ENCODE measurements at regions not wholly inside any gene's neighbourhood (a gene's known extent, or its start where the extent isn't known, plus 50 kb on each side); places are given as distances from the start of the nearest gene placed in this dataset.
"Not testable (repeated sequence)": the region's sequence is repeated elsewhere in the genome, so short reads cannot be mapped to it uniquely, and the experiment has no call there.

DNA sequence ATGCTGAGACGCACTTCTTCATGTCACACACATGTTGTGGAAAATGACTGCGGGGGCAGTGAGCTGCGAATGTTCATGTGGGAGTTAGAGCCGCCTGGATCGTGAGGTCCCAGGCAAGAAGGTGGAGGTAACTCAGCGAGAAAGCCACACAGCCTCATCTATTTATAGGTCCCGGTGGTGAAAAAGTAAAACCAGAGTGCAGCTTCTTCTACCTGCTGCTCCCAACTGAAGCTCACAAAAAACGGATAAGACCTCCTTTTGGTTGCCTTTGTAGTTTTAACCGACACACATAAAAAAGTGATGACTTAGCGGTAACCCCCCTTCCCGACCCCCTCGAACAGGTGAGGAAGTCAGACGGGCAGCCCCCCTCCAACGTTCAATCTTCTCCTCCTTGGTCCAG lies 276.9 kb downstream of the GATA3 start:
- no peak for TF ChIP-seq ZNF274 (IDR thresholded peaks at IDR 0.05; ENCODE audit: low read depth, low read length)
- H3K4me3 ChIP-seq (ENCODE audit: low read length), result no peak overlapping the region

DNA sequence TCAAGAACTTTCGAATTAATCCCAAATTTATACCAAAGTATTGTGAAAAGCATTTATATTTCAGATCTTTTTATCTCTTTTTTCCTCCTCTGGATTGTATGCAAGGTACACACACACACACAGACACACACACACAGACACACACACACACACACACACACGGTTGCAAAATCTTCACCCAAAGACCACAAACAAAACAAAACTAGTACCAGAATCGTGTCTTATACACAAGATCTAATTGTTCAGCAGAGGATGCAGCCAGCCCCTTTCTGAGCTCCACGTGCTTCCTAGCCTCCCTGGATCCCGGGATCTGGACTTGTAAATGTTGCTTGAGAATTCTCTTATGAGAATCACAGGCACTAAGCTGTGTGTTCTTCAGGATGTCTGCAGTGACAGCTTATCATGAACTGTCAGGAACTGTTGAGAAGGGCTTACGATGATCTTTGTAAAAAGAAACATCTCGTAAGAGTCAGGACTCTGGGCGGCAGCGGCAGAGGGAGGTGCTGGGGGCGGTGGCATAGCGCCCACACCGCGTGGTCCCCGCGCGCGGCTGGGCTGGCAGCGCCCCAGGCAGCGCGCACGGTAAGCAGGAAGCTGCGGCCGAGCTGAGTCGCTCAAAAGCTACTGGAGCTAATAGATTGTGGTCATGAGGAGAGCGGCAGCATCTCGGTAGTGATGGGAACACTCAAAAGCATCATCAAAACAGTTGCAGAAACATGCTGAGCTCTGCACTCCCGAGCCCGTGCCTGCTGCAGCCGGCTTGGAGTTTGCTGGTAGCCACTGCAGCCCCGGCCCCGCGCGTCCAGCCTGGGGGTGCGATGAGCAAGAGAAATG lies 277.6 kb downstream of the GATA3 start:
- H3K4me3 ChIP-seq (ENCODE audit: low read length), result no peak overlapping the region
- no peak for TF ChIP-seq ZNF274 (IDR thresholded peaks at IDR 0.05; ENCODE audit: low read depth, low read length)

DNA sequence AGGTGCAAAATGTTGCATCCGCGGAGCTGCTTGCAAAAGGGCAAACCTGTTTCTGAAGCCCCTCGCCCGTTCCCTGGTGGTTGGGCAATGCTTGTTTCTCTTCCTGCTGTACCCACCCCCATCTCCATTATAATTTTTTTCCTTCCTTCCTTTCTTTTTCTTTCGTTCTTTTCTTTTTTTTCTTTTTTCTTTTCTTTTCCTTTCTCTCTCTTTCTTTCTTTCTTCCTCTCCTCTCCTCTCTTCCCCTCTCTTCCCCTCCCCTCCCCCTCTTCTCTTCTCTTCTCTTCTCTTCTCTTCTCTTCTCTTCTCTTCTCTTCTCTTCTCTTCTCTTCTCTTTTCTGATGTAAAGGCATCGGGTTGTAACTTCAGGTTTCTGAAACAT lies 278.2 kb downstream of the GATA3 start:
- no peak for TF ChIP-seq ZNF274 (IDR thresholded peaks at IDR 0.05; ENCODE audit: low read depth, low read length)
- no peak overlapping the region for H3K4me3 ChIP-seq (ENCODE audit: low read length)

DNA sequence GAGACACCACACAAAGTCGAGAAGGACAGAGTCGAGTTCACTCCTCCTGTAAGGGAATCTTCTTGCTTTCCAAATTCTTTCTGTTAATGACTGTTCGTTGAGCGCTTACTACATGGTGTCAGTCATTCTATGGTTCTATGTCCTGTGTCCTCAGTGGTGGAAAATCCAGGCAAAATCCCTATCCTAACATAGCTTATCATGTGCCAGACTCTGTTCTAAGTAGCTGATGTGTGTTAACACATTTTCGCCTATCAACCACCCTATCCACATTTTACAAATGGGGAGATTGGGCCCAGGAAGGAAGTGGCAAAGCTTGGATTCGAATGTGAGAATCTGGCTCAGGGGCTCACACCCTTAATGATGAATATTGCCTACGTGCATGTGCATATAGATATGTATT lies 280.1 kb downstream of the GATA3 start:
- no peak overlapping the region for H3K4me3 ChIP-seq (ENCODE audit: low read length)
- TF ChIP-seq ZNF274 (IDR thresholded peaks at IDR 0.05; ENCODE audit: low read depth, low read length), result no peak

DNA sequence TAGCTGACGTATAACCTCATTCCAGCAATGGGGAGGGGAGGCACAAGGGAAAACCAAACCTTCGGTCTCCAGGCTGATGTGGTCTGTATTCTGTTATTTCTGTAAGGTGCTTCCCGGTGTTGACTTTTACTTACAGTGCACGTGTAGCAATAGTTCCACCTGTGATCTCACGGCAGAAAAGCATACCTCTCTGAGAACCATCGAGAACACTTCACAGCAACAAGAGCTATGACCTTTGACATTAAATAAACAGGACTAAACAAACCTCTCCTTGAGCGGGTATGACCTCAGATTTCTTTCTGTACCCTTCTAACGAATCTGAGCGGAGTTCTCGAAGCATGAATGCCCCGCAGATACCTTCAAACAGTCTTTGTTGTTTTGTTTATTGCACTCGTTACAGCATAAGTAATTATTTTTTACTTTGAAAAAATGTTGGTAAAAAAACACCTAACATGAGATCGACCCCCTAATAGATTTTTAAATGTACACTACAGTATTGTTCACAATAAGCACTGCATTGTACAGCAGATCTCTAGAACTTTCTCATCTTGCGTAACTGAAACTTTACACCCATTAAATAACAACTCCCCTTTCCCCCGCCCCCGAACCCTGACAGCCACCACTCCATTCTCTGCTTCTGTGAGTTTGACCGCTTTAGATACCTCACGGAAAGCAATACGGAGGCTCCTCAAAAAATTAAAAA lies 282.3 kb downstream of the GATA3 start:
- TF ChIP-seq ZNF274 (IDR thresholded peaks at IDR 0.05; ENCODE audit: low read depth, low read length), result no peak
- H3K4me3 ChIP-seq (ENCODE audit: low read length), result no peak overlapping the region

DNA sequence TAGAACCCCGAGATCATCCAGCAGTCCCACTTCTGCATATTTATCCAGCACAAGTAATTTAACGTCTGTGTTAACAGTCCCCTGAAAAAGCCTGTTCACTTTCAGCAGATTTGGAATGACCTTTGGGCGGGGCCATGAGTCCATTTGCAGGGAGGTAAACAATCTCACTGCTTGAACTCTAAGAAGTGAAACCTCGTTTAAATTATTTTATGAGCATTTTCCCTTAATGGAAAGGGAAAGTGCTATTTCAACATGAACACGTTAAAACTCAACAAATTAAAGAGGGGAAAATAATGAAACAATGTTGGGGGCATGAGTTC lies 282.8 kb downstream of the GATA3 start:
- TF ChIP-seq ZNF274 (IDR thresholded peaks at IDR 0.05; ENCODE audit: low read depth, low read length), result no peak
- no peak overlapping the region for H3K4me3 ChIP-seq (ENCODE audit: low read length)

DNA sequence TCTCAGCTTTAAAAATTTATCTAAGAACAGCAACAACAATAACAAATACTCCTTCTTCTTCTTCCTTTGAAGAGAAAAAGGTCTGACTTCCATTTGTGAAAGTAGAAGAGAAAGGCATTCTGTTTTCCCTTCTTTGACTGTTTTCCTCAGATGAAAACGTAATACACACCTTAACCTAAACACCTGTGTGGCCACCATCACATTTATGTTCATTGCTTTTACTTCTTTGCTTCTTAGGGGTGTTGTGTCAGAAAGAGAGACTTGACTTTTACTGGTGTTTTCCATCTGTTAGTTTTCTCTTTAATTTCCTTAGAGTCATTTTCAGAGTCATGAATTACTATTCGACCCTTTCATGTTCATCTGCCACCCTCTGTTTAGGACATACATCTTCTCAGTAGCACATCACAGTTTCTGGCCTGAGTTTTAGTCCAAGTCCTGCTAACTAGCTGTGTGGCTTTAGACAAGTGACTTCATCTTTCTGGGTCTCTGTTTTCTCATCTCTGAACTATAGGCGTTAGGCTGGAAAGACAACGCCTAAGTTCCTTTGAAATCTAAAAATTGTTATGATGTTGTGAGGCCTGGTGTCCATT lies 283.8 kb downstream of the GATA3 start:
- H3K4me3 ChIP-seq (ENCODE audit: low read length), result no peak overlapping the region
- no peak for TF ChIP-seq ZNF274 (IDR thresholded peaks at IDR 0.05; ENCODE audit: low read depth, low read length)

DNA sequence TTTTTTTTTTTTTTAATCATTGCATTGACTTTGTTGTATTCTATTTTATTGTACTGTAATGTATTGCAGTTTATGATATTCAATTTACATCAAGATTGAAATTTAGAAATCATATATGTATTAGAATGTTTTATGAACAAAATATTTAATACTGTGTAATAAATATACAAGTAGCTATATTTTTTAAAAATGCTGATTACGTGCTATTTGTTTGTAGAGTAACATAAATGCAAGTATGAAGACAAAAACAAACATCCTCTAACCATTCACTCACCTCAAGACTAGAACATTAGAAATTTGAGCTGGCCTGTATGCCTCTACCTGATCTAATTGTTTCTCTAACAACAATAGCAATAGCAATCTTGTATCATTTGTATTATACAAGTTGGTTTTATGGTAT lies 290.3 kb downstream of the GATA3 start:
- no peak overlapping the region for H3K4me3 ChIP-seq (ENCODE audit: low read length)
- no peak for TF ChIP-seq ZNF274 (IDR thresholded peaks at IDR 0.05; ENCODE audit: low read depth, low read length)

DNA sequence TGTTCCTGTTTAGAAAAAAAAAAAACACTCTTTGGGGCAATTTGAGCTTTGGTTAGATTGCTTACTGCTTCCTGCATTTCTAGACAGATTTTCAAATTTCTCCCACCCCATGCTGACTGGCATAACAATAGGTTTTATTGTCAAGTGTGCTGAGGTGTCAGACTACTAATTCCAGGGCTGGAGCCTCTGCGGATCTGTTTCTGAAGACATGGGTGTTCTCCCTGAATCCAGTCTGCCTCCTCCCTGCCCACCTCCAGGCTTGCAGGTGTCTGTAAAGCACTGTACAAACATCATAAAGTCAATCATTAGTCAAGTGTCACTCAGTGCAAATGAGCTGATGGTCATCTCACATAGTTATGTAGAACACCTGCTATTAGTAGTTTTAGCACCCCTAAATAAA lies 292.4 kb downstream of the GATA3 start:
- H3K4me3 ChIP-seq (ENCODE audit: low read length), result no peak overlapping the region
- TF ChIP-seq ZNF274 (IDR thresholded peaks at IDR 0.05; ENCODE audit: low read depth, low read length), result no peak

DNA sequence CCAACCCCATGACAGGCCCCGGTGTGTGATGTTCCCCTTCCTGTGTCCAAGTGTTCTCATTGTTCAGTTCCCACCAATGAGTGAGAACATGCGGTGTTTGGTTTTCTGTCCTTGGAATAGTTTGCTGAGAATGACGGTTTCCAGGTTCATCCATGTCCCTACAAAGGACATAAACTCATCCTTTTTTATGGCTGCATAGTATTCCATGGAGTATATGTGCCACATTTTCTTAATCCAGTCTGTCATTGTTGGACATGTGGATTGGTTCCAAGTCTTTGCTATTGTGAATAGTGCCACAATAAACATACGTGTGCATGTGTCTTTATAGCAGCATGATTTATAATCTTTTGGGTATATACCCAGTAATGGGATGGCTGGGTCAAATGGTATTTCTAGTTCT lies 293.1 kb downstream of the GATA3 start:
- H3K4me3 ChIP-seq (ENCODE audit: low read length), result not testable (repeated sequence)

DNA sequence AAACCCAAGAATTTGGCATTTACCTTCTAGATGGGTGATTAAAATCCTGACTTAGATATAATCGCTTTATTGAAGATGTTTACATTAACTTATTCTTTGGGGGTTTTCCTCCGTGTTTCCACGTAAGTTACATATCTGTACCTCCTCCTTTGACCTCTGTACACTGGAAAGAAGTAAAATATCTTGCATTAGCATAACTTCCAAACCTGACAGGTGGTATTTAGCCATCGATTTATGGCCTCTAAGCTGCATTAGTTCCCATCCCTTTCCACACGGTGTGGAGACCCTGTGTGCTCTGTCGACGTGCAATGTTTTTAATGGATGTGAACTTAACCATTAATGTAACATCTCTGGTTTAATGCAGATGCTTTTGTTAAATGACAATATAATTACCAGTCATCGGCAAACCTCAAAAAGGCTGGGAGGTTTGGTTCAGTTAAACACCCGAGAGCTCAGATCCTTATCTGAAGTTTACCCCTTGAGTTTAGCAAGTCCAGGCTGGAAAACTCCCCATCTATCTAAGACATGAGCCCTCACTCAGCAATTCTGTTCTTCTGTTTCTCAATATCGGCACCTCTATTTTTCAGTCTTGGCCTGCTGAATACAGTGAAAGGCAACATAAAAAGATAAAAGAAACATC lies 295.2 kb downstream of the GATA3 start:
- H3K4me3 ChIP-seq (ENCODE audit: low read length), result no peak overlapping the region
- no peak for TF ChIP-seq ZNF274 (IDR thresholded peaks at IDR 0.05; ENCODE audit: low read depth, low read length)

DNA sequence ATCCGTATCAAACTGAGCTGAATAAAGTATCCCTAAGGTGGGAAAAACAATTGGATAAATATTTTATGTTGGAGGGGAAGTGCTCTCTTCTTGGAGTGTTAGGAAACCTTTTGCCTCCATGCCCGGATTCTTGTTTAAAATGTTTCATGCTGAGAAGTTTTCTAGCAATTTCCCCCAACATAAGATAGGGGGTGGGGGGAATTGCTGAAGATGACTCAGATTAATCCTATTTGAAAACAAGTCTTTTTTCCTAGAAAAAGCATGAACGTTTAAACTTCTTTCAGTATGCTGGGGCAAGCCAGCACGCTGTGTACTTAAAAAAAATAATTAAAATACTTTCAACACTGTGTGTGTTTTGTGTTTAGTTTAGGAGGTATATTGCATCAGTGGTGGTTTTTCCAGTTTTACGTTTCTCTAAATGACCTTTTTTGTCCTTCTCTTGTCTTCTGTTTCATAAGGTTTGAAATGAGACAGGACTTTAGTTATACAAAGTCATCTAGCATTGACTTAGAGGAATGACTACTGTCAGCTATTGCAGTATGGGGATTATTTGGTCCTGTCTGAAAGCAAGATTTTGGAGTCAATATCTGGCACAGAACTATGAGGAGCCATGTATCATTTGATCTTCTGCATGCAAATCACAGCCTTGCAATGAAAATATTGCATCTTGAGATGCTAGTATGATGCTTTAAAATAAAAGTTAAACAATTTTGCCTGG lies 295.9 kb downstream of the GATA3 start:
- no peak overlapping the region for H3K4me3 ChIP-seq (ENCODE audit: low read length)
- TF ChIP-seq ZNF274 (IDR thresholded peaks at IDR 0.05; ENCODE audit: low read depth, low read length), result no peak

DNA sequence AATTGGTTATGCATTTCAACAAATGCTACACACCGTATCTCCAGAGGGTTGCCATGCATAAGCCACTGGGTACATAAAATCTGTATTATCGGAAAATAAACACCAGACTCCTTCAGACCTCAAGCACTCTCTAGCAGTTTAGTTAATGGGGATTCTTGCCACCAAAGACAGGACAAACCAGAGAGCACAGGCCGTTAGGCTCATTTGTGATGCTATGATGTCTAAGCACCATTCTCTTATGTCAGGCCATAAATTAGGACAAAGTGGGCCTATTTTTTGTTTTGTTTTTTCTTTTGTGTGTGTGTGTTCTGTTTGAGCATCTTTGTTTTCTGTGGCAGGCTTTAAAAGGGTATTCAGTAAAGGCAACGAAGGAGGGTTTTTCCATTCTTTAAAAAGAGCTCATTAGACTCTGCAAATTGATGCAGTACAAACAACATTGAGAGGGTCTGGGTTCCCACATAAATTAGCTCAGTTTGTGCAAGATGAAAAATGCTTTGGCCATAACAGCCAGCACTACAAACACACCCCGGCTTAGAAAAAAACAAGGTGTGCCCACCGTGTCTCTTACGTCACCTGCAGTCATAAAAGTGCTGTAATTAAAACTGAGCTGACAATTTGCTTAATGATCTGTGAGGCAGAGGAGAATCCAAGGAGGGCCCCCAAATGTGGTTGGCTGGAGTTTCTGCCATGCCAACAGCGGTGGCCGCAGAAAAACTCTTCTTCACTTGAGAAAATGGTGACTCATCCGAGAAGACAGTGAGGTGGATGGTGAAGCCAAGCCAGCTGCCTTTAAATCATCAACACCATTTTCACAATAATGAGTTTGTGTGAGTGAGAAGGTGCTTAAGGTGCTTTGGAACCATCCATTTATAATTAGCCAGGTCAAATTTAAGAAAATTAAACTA lies 297.9 kb downstream of the GATA3 start:
- TF ChIP-seq ZNF274 (IDR thresholded peaks at IDR 0.05; ENCODE audit: low read depth, low read length), result no peak
- H3K4me3 ChIP-seq (ENCODE audit: low read length), result no peak overlapping the region

Measured in GM08714 (cell line).